HG03139 (cell line): ENCODE measurements at regions not wholly inside any gene's neighbourhood (a gene's known extent, or its start where the extent isn't known, plus 50 kb on each side); places are given as distances from the start of the nearest gene placed in this dataset.

ENCODE experiments used
- ATAC-seq: cut with Tn5 transposase; IDR thresholded peaks from one replicate; pipeline ENCODE4 v1.9.1; 2021; ENCODE audit not compliant: unreplicated experiment

DNA sequence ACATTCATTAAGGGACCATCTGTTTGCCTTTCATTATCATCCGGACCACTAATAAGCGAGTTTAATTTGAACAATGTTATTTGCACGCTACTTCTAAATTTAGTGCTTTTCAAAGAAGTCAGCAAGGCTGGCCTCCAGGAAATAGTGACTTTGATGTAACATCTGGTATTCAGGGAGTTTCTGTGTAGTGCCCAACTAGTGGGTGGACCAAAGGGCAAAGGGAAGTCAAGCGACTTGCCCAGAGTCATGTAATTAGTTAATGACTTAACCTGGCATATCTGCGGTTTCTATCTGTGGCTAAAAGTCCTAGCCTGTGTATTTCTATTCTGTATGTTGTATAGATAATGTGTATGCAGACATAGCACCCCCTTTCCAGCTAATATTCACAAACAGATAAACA, 56.3 kb upstream of the LCORL start:
- ATAC-seq, result no peak

DNA sequence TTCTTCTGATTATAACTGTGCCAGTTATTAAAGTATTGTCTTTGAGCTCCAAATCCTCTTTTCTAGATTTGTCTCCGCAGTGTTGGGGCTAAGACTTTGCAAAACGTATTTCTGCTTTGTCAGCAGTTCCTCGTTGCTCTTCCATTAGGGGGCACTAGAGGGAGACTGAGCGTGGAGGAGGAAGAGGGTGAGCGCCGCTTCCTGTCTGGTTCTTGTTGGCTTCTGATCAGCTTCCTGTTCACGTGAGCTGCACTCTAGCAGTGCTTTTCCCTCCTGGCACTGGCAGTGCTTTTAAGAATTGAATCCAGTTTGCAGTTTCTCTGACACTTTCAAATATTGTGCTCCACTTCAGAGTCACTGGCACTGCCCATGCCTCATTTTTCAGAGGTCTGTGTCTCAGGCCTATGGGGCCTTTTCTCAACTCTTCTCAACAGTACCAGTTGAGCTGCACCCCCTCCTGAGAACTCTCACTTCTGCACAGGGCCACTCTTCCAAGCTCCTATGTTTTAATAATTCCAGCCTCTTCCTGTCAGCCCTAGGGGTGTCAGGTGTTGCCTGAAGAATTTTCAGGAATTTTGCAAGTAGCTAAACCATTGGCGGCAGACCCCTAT, 54.4 kb upstream of the LCORL start:
- ATAC-seq, result no peak

- ATAC-seq, result no peak
Observed at GRCh38 chr4:18071894-18072293, 50.3 kb upstream of the LCORL start.
